GM12878 (cell line): ENCODE measurements at regions not wholly inside any gene's neighbourhood (a gene's known extent, or its start where the extent isn't known, plus 50 kb on each side); places are given as distances from the start of the nearest gene placed in this dataset.

ENCODE experiments used
- CEBPB ChIP-seq, 2 experiments: fragments of 150-350 bp in 1 of 2; IDR thresholded peaks; 2 replicates each; pipeline ENCODE4 v1.6.1; 2012 to 2014; ENCODE audit warnings: low read depth in 2 of 2, low read length in 2 of 2, borderline replicate concordance in 1 of 2, inconsistent platforms in 1 of 2
- CHD2 ChIP-seq: IDR thresholded peaks from 2 replicates; pipeline ENCODE4 v1.6.1; 2011; ENCODE audit warnings: low read depth, low read length, improper control_type of control experiment, borderline replicate concordance
- EZH2 ChIP-seq: IDR thresholded peaks from 2 replicates; pipeline ENCODE4 v1.6.1; 2012; ENCODE audit warnings: low read depth, mild to moderate bottlenecking, control low read depth, inconsistent platforms, low read length, borderline replicate concordance; ENCODE audit not compliant: control insufficient read depth
- IKZF1 ChIP-seq: fragments of 450-650 bp; conservative IDR thresholded peaks from 2 replicates; pipeline ENCODE4 v1.6.1; 2017; ENCODE audit warnings: antibody characterized with exemption, mild to moderate bottlenecking
- JUND ChIP-seq: IDR thresholded peaks from 2 replicates; pipeline ENCODE4 v1.6.1; 2012; ENCODE audit warnings: low read depth, mild to moderate bottlenecking, low read length, improper control_type of control experiment, moderate library complexity
- MTA3 ChIP-seq: IDR thresholded peaks from 2 replicates; pipeline ENCODE4 v1.6.1; 2012; ENCODE audit warnings: low read length, inconsistent platforms, borderline replicate concordance
- PAX8 ChIP-seq: fragments of 450-650 bp; IDR thresholded peaks from 2 replicates; pipeline ENCODE4 v1.6.1; 2017; ENCODE audit warnings: mild to moderate bottlenecking, moderate library complexity
- SUZ12 ChIP-seq: fragments of 200-600 bp; sonication (generic); IDR thresholded peaks from one replicate; pipeline ENCODE4 v1.6.1; 2018; ENCODE audit warnings: antibody characterized with exemption, mild to moderate bottlenecking; ENCODE audit not compliant: unreplicated experiment
- TAF1 ChIP-seq: IDR thresholded peaks from 2 replicates; pipeline ENCODE4 v1.6.1; 2011; ENCODE audit warnings: mild to moderate bottlenecking, low read depth, low read length, borderline replicate concordance
- ZZZ3 ChIP-seq: IDR thresholded peaks from 2 replicates; pipeline ENCODE4 v1.6.1; 2011; ENCODE audit warnings: low read depth; ENCODE audit not compliant: control insufficient read depth, insufficient read length
- TF ChIP-seq, protein P1 (sequence below): fragments of 450-650 bp; formaldehyde crosslinking; IDR thresholded peaks from 2 replicates; pipeline ENCODE4 v1.4.0; 2022; ENCODE audit warnings: mild to moderate bottlenecking, moderate library complexity
- TF ChIP-seq, protein P2 (sequence below), 3 experiments: IDR thresholded peaks in 2 of 3; conservative IDR thresholded peaks in 1 of 3; 2 replicates each; pipeline ENCODE4 v1.5.1; 2011; ENCODE audit warnings: low read depth in 3 of 3, low read length in 3 of 3, mild to moderate bottlenecking in 3 of 3, control low read depth in 2 of 3, moderate library complexity in 2 of 3, inconsistent platforms in 1 of 3, mixed read lengths in 1 of 3; ENCODE audit not compliant: control insufficient read depth in 2 of 3, insufficient read depth in 1 of 3; ENCODE audit errors: extremely low read depth in 1 of 3

DNA sequence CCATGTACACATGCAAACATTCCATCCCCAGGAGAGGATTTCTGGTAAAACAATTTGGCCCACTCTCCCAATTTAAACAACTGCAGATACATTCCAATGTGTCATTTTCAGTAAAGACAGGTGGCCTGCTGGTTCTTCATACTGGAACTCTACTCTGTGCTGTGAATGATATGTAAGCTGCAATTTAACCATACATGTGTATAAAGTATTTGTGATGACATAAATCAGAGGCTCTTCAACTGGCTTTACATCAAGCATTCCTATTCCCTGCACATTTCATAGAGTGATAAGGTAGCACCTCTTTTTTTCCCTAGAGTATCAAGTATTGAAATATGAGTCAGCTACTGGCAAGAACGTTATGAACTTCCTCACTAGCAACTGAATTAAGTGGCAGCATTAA lies 649.5 kb upstream of the ADGRL2 start:
- no peak for TF ChIP-seq CEBPB (IDR thresholded peaks at IDR 0.05; ENCODE audit: borderline replicate concordance in 1 of 2, low read depth in 2 of 2, low read length in 2 of 2)
- no peak for TF ChIP-seq PAX8
- no peak for TF ChIP-seq EZH2
- TF ChIP-seq, protein P1, sequence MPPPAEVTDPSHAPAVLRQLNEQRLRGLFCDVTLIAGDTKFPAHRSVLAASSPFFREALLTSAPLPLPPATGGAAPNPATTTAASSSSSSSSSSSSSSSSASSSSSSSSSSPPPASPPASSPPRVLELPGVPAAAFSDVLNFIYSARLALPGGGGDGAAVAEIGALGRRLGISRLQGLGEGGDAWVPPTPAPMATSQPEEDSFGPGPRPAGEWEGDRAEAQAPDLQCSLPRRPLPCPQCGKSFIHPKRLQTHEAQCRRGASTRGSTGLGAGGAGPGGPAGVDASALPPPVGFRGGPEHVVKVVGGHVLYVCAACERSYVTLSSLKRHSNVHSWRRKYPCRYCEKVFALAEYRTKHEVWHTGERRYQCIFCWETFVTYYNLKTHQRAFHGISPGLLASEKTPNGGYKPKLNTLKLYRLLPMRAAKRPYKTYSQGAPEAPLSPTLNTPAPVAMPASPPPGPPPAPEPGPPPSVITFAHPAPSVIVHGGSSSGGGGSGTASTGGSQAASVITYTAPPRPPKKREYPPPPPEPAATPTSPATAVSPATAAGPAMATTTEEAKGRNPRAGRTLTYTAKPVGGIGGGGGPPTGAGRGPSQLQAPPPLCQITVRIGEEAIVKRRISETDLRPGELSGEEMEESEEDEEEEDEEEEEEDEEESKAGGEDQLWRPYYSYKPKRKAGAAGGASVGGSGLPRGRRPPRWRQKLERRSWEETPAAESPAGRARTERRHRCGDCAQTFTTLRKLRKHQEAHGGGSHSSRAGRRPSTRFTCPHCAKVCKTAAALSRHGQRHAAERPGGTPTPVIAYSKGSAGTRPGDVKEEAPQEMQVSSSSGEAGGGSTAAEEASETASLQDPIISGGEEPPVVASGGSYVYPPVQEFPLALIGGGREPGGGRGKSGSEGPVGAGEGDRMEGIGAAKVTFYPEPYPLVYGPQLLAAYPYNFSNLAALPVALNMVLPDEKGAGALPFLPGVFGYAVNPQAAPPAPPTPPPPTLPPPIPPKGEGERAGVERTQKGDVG (CRISPR knock-in tag): no peak
- no peak for TF ChIP-seq JUND
- TF ChIP-seq, protein P2, sequence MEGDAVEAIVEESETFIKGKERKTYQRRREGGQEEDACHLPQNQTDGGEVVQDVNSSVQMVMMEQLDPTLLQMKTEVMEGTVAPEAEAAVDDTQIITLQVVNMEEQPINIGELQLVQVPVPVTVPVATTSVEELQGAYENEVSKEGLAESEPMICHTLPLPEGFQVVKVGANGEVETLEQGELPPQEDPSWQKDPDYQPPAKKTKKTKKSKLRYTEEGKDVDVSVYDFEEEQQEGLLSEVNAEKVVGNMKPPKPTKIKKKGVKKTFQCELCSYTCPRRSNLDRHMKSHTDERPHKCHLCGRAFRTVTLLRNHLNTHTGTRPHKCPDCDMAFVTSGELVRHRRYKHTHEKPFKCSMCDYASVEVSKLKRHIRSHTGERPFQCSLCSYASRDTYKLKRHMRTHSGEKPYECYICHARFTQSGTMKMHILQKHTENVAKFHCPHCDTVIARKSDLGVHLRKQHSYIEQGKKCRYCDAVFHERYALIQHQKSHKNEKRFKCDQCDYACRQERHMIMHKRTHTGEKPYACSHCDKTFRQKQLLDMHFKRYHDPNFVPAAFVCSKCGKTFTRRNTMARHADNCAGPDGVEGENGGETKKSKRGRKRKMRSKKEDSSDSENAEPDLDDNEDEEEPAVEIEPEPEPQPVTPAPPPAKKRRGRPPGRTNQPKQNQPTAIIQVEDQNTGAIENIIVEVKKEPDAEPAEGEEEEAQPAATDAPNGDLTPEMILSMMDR (IDR thresholded peaks at IDR 0.05 in 2 of 3, conservative IDR thresholded peaks at IDR 0.05 in 1 of 3; ENCODE audit: control insufficient read depth in 2 of 3, extremely low read depth in 1 of 3, insufficient read depth in 1 of 3, low read depth in 3 of 3, low read length in 3 of 3): no peak
- no peak for TF ChIP-seq MTA3
- TF ChIP-seq SUZ12: no peak
- no peak for TF ChIP-seq ZZZ3
- TF ChIP-seq IKZF1: no peak
- TF ChIP-seq TAF1: no peak
- TF ChIP-seq CHD2: no peak
